ENCODE measurements at regions not wholly inside any gene's neighbourhood (a gene's known extent, or its start where the extent isn't known, plus 50 kb on each side); places are given as distances from the start of the nearest gene placed in this dataset.

DNA sequence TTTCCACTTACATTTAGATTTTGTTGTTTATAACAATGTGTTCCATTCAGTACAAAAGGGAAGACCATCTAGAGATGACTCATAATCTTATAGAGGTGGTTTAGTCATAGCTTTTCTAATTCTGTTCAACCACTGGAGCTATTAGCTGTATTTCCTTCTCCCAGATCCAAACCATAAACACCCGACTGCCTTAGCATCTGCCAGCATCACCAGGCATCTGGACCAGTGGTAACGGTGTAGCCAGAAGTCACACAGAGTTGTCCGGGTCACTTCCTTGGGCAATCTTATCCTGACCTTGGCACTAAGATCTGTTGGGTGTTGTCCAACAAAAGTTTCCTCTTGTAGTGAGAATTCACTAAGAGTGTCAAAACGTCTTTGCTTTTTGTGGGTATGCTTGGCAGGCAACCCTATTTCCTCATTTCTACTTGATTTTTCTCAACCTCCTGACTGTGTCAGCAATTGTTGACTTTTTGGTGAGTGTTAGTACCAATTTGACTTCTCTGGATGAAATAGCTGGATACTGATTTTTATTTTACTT lies 372.1 kb upstream of the B3GALT2 start:
- TF ChIP-seq GATA2 (IDR thresholded peaks at IDR 0.05; ENCODE audit: low read depth, low read length) (no peak), GATA3 (IDR thresholded peaks at IDR 0.05; ENCODE audit: low read depth, low read length) (no peak)
